Adrenal gland (tissue), 5 donors: ENCODE measurements at regions not wholly inside any gene's neighbourhood (a gene's known extent, or its start where the extent isn't known, plus 50 kb on each side); places are given as distances from the start of the nearest gene placed in this dataset.

Source experiments
- POLR2A ChIP-seq, 2 donors: fragments of 450-650 bp; IDR thresholded peaks; one replicate each; pipeline ENCODE4 v1.6.1; 2017; ENCODE audit warnings: antibody characterized with exemption in 2 of 2, mild to moderate bottlenecking in 2 of 2, moderate library complexity in 1 of 2
- TF ChIP-seq, protein P1 (sequence below), 6 experiments: fragments of 450-650 bp in 4 of 6; fragments of 200-600 bp in 2 of 6; sonication (generic) in 1 of 6; IDR thresholded peaks; 1 replicate in 5 of 6; 2 replicates in 1 of 6; pipeline versions ENCODE4 v1.5.1 to v1.8.0; 2016 to 2021; ENCODE audit warnings: antibody characterized with exemption in 6 of 6, mild to moderate bottlenecking in 2 of 6, moderate library complexity in 1 of 6
- donor health status: DM: no; HTN: no; CAD: no.

DNA sequence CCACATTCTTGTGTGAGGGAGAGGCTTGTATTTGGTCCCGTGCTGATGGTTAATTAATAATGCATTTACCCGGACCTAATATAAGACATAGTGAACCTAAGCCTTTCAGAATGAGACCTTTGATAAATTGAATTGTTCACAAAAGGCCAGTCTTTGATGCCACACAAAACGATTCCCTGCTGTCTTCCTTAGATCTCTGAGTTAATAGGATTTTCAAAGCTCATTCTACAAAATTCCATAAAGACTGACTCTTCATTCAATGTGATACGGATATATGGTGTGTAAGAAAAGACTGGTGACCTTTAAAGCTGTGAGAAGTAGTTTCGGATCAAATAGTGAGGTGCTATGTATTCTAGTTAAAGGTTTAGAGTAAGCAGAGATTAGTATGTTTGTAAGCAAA is 254.3 kb downstream of the PDHA2 start:
- TF ChIP-seq, protein P1, sequence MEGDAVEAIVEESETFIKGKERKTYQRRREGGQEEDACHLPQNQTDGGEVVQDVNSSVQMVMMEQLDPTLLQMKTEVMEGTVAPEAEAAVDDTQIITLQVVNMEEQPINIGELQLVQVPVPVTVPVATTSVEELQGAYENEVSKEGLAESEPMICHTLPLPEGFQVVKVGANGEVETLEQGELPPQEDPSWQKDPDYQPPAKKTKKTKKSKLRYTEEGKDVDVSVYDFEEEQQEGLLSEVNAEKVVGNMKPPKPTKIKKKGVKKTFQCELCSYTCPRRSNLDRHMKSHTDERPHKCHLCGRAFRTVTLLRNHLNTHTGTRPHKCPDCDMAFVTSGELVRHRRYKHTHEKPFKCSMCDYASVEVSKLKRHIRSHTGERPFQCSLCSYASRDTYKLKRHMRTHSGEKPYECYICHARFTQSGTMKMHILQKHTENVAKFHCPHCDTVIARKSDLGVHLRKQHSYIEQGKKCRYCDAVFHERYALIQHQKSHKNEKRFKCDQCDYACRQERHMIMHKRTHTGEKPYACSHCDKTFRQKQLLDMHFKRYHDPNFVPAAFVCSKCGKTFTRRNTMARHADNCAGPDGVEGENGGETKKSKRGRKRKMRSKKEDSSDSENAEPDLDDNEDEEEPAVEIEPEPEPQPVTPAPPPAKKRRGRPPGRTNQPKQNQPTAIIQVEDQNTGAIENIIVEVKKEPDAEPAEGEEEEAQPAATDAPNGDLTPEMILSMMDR (IDR thresholded peaks at IDR 0.05) = no peak
- TF ChIP-seq POLR2A (IDR thresholded peaks at IDR 0.05) = no peak
